ENCODE measurements at regions not wholly inside any gene's neighbourhood (a gene's known extent, or its start where the extent isn't known, plus 50 kb on each side); places are given as distances from the start of the nearest gene placed in this dataset.
A peak's percentile ranks its signal among the peaks of the same experiment; 100 is the strongest.

- WGBS, 2 donors (ENCODE audit: low coverage in 1 of 2) = 58 to 93% methylated on average over 8 to 13 of the region's 13 CpGs
- in situ Hi-C loops (cut with MboI; ENCODE audit: low pct_ligation_motif_present in 1 of 4, low pct_unique_long_range_greater_than_20kb in 1 of 4, low sequenced_read_pairs in 3 of 4) = no loop called here
- Histone ChIP-seq H3K9me3 (no peaks in the 10 kb centered on the region), H3K27ac (no peak overlapping the region), H3K4me3 (no peak overlapping the region), H3K27me3 (no peaks in the 10 kb centered on the region), H3K36me3 (no peaks in the 10 kb centered on the region), H3K4me1 (peaks cover 0 to 3% (median 0%) of the 10 kb centered on the region in 4 donors)
- intact Hi-C loops (cut with DNase I; ENCODE audit: low total_unique reads) = no loop called here
- TF ChIP-seq POLR2AphosphoS5 (IDR thresholded peaks at IDR 0.05) (no peak), EP300 (IDR thresholded peaks at IDR 0.05; ENCODE audit: low read depth) (no peak), CTCF (IDR thresholded peaks at IDR 0.05) (no peak), POLR2A (IDR thresholded peaks at IDR 0.05) (no peak)
- no peak for DNase-seq
Observed at GRCh38 chr2:8398040-8398668, 283.7 kb upstream of the ID2 start.

- Histone ChIP-seq H3K4me3 (no peak overlapping the region), H3K36me3 (no peaks in the 10 kb centered on the region), H3K4me1 (peaks cover 0 to 5% (median 2%) of the 10 kb centered on the region in 4 donors), H3K9me3 (no peaks in the 10 kb centered on the region), H3K27me3 (no peaks in the 10 kb centered on the region), H3K27ac (no peak overlapping the region)
- in situ Hi-C loops (cut with MboI; ENCODE audit: low pct_ligation_motif_present in 1 of 4, low pct_unique_long_range_greater_than_20kb in 1 of 4, low sequenced_read_pairs in 3 of 4) = no loop called here
- intact Hi-C loops (cut with DNase I; ENCODE audit: low total_unique reads) = no loop called here
- TF ChIP-seq POLR2A (IDR thresholded peaks at IDR 0.05) (no peak), CTCF (IDR thresholded peaks at IDR 0.05) (no peak), POLR2AphosphoS5 (IDR thresholded peaks at IDR 0.05) (no peak), EP300 (IDR thresholded peaks at IDR 0.05; ENCODE audit: low read depth) (no peak)
- 83 to 87% methylated on average over 4 of the region's 4 CpGs for WGBS, 2 donors (ENCODE audit: low coverage in 1 of 2)
- DNase-seq = no peak
Observed at GRCh38 chr2:8399731-8400130, 282.1 kb upstream of the ID2 start.

- Histone ChIP-seq H3K4me3 (no peak overlapping the region), H3K9me3 (no peaks in the 10 kb centered on the region), H3K4me1 (peaks cover 0 to 5% (median 2%) of the 10 kb centered on the region in 4 donors), H3K36me3 (no peaks in the 10 kb centered on the region), H3K27ac (no peak overlapping the region), H3K27me3 (no peaks in the 10 kb centered on the region)
- in situ Hi-C loops (cut with MboI; ENCODE audit: low pct_ligation_motif_present in 1 of 4, low pct_unique_long_range_greater_than_20kb in 1 of 4, low sequenced_read_pairs in 3 of 4) (no loop called here), intact Hi-C loops (cut with DNase I; ENCODE audit: low total_unique reads) (no loop called here)
- DNase-seq = no peak
- 76 to 85% methylated on average over 6 to 10 of the region's 10 CpGs for WGBS, 2 donors (ENCODE audit: low coverage in 1 of 2)
- no peak for TF ChIP-seq CTCF (IDR thresholded peaks at IDR 0.05)
Observed at GRCh38 chr2:8400196-8400595, 281.7 kb upstream of the ID2 start.

- no peak overlapping the region for H3K4me3 ChIP-seq
- WGBS, 2 donors (ENCODE audit: low coverage in 1 of 2) = 80% methylated on average over 1 of the region's 1 CpG; no CpG with 5 or more reads in 1 of the 2 donors
- H3K36me3 ChIP-seq = no peaks in the 10 kb centered on the region
- in situ Hi-C loops (cut with MboI; ENCODE audit: low pct_ligation_motif_present in 1 of 4, low pct_unique_long_range_greater_than_20kb in 1 of 4, low sequenced_read_pairs in 3 of 4) (no loop called here), intact Hi-C loops (cut with DNase I; ENCODE audit: low total_unique reads) (no loop called here)
- peak; percentile 35 for DNase-seq
- H3K9me3 ChIP-seq = no peaks in the 10 kb centered on the region
- H3K27me3 ChIP-seq = no peaks in the 10 kb centered on the region
- H3K4me1 ChIP-seq = peaks cover 0 to 5% (median 2%) of the 10 kb centered on the region in 4 donors
- TF ChIP-seq EP300 (IDR thresholded peaks at IDR 0.05; ENCODE audit: low read depth) (no peak), CTCF (IDR thresholded peaks at IDR 0.05) (no peak), POLR2AphosphoS5 (IDR thresholded peaks at IDR 0.05) (no peak), POLR2A (IDR thresholded peaks at IDR 0.05) (no peak)
- no peak overlapping the region for H3K27ac ChIP-seq
Observed at GRCh38 chr2:8402222-8402621, 279.6 kb upstream of the ID2 start.
